ENCODE measurements at regions not wholly inside any gene's neighbourhood (a gene's known extent, or its start where the extent isn't known, plus 50 kb on each side); places are given as distances from the start of the nearest gene placed in this dataset.
A peak's percentile ranks its signal among the peaks of the same experiment; 100 is the strongest.
"Not testable (repeated sequence)": the region's sequence is repeated elsewhere in the genome, so short reads cannot be mapped to it uniquely, and the experiment has no call there.

- in situ Hi-C loops (cut with HindIII; ENCODE audit: low sequenced_read_pairs), result no loop called here
- no peak for TF ChIP-seq CTCF (IDR thresholded peaks at IDR 0.05; ENCODE audit: low read depth, low read length, missing control alignments)
- no peak overlapping the region for H3K4me3 ChIP-seq (ENCODE audit: low read depth, low read length)
Measured at GRCh38 chr1:184836934-184837895, 82.6 kb upstream of the EDEM3 start.

GRCh38 chr1:184836141-184836540 is 81.5 kb upstream of the EDEM3 start:
- H3K4me3 ChIP-seq (ENCODE audit: low read depth, low read length), result no peak overlapping the region
- TF ChIP-seq CTCF (IDR thresholded peaks at IDR 0.05; ENCODE audit: low read depth, low read length, missing control alignments), result no peak
- no peak for DNase-seq (ENCODE audit: low read depth)
- in situ Hi-C loops (cut with HindIII; ENCODE audit: low sequenced_read_pairs), result no loop called here

More at GRCh38 chr1:184836934-184837895, 82.6 kb upstream of the EDEM3 start:
- no peak for DNase-seq (ENCODE audit: low read depth)

GRCh38 chr1:184833994-184834393 is 79.3 kb upstream of the EDEM3 start:
- H3K4me3 ChIP-seq (ENCODE audit: low read depth, low read length); DNase-seq (ENCODE audit: low read depth); in situ Hi-C loops (cut with HindIII; ENCODE audit: low sequenced_read_pairs): not testable (repeated sequence)

GRCh38 chr1:184832517-184832916 is 77.9 kb upstream of the EDEM3 start:
- no peak overlapping the region for H3K4me3 ChIP-seq (ENCODE audit: low read depth, low read length)
- TF ChIP-seq CTCF (IDR thresholded peaks at IDR 0.05; ENCODE audit: low read depth, low read length, missing control alignments), result no peak
- in situ Hi-C loops (cut with HindIII; ENCODE audit: low sequenced_read_pairs), result no loop called here
- no peak for DNase-seq (ENCODE audit: low read depth)

- H3K4me3 ChIP-seq (ENCODE audit: low read depth, low read length); DNase-seq (ENCODE audit: low read depth); in situ Hi-C loops (cut with HindIII; ENCODE audit: low sequenced_read_pairs): not testable (repeated sequence)
Measured at GRCh38 chr1:184829496-184829895, 74.8 kb upstream of the EDEM3 start.

GRCh38 chr1:184828369-184828717 is 73.7 kb upstream of the EDEM3 start:
- no peak for DNase-seq (ENCODE audit: low read depth)
- no peak for TF ChIP-seq CTCF (IDR thresholded peaks at IDR 0.05; ENCODE audit: low read depth, low read length, missing control alignments)
- in situ Hi-C loops (cut with HindIII; ENCODE audit: low sequenced_read_pairs), result no loop called here

GRCh38 chr1:184827600-184828368 is 73.1 kb upstream of the EDEM3 start:
- DNase-seq (ENCODE audit: low read depth), result peak; percentile 72
- in situ Hi-C loops (cut with HindIII; ENCODE audit: low sequenced_read_pairs), result no loop called here
- no peak for TF ChIP-seq CTCF (IDR thresholded peaks at IDR 0.05; ENCODE audit: low read depth, low read length, missing control alignments)
- H3K4me3 ChIP-seq (ENCODE audit: low read depth, low read length), result no peak overlapping the region

More at GRCh38 chr1:184828369-184828717, 73.7 kb upstream of the EDEM3 start:
- no peak overlapping the region for H3K4me3 ChIP-seq (ENCODE audit: low read depth, low read length)

Measured in astrocyte of the cerebellum (primary cell).